ENCODE measurements at regions not wholly inside any gene's neighbourhood (a gene's known extent, or its start where the extent isn't known, plus 50 kb on each side); places are given as distances from the start of the nearest gene placed in this dataset.

DNA sequence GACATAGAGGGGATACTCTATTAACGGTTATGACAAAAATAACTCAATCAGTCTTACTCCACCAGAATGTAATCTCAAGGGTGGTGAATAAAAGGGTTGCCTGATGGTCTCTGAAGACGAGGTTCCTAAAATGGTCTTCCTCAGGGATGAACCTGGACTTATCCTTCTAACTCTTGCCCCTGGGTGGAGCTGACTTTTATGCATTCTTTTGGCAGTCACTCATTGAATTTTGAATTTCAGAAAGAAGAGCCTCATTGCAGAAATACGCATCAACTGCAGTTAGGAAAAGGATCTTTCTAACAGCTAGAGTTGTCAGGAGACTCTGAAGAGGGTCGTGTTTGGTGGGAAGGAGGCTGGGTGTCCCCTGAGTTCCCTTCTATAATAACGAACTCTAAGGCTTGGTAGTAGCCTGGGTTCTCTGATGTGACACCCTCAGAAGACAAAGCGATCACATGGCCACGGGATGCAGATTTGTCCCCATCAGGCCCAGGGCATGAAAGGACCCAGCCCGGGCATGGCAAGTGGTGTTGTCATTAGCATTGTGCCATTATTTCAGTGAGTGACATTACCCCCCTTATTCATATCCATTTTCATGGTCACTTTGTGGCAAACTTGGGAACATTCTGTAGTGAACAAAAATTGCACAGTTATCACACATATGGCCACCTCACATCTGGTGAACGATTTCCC is 58.6 kb upstream of the JCAD start (continued):
- TF ChIP-seq FOXJ3 (CRISPR knock-in tag; IDR thresholded peaks at IDR 0.05; ENCODE audit: borderline replicate concordance) (no peak), ZNF232 (CRISPR knock-in tag; IDR thresholded peaks at IDR 0.05) (no peak), ZNF121 (CRISPR knock-in tag; IDR thresholded peaks at IDR 0.05) (no peak)
- TF ChIP-seq, protein P1, sequence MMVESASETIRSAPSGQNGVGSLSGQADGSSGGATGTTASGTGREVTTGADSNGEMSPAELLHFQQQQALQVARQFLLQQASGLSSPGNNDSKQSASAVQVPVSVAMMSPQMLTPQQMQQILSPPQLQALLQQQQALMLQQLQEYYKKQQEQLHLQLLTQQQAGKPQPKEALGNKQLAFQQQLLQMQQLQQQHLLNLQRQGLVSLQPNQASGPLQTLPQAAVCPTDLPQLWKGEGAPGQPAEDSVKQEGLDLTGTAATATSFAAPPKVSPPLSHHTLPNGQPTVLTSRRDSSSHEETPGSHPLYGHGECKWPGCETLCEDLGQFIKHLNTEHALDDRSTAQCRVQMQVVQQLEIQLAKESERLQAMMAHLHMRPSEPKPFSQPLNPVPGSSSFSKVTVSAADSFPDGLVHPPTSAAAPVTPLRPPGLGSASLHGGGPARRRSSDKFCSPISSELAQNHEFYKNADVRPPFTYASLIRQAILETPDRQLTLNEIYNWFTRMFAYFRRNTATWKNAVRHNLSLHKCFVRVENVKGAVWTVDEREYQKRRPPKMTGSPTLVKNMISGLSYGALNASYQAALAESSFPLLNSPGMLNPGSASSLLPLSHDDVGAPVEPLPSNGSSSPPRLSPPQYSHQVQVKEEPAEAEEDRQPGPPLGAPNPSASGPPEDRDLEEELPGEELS (CRISPR knock-in tag; IDR thresholded peaks at IDR 0.05) = no peak

DNA sequence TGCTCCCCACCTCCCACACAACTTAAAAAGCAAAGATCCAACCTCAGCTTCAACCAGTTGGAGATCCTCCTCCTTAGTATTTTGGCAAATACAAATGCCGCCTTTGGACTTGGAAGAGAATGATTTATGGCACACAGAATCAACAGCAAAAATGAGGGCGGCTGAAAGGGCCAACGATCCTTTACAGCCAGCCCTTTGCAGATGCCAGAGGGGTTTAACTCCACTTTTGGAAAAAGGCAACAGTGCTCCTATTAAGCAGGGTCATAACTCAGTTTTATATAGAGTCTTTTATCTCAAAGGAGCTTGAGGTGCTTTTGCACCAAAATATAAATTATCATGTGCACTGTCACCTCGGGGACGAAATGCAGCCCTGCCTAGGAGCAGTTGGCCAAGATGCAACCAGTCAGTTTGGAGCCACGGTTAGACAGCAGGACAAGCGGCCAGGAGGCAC is 56.7 kb upstream of the JCAD start:
- no peak overlapping the region for H3K27ac Mint-ChIP-seq
- ChIA-PET POLR2A (no interaction called here), CTCF (interaction anchor here (0.5 to 2.0 kb wide), 4 partner anchors 20 to 1591 kb away, joined by 3 to 5 read pairs (median 4); no protein-coding TSS in a partner anchor)

DNA sequence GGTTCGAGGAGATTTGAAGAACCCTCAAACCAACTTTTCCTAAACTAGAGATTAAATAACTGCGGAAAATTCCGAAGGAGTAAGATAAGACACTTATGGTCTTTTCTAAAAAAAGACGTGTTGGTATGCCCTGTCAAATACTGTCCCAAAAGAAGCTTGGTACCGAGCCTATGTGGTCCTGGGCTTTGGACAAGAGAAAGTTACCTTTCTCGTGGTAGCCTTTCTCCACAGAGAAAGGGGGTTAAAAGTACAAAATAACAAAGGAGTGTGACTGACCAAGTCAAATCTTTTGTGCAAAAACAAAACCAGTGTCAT is 56.2 kb upstream of the JCAD start:
- Mint-ChIP-seq H3K36me3 (no peaks in the 10 kb centered on the region), H3K27ac (no peak overlapping the region), H3K4me3 (no peak overlapping the region), H3K27me3 (ENCODE audit: low read depth) (no peaks in the 10 kb centered on the region), H3K4me1 (peaks cover 18% of the 10 kb centered on the region), H3K9me3 (peaks cover 6% of the 10 kb centered on the region)
- no peak for ATAC-seq
- ChIA-PET POLR2A (no interaction called here), CTCF (interaction anchor here (1.4 to 2.0 kb wide), 3 partner anchors 19 to 572 kb away, joined by 4 to 5 read pairs (median 4); no protein-coding TSS in a partner anchor)
- no peak for DNase-seq (ENCODE audit: low spot score)
- TF ChIP-seq, protein P2, sequence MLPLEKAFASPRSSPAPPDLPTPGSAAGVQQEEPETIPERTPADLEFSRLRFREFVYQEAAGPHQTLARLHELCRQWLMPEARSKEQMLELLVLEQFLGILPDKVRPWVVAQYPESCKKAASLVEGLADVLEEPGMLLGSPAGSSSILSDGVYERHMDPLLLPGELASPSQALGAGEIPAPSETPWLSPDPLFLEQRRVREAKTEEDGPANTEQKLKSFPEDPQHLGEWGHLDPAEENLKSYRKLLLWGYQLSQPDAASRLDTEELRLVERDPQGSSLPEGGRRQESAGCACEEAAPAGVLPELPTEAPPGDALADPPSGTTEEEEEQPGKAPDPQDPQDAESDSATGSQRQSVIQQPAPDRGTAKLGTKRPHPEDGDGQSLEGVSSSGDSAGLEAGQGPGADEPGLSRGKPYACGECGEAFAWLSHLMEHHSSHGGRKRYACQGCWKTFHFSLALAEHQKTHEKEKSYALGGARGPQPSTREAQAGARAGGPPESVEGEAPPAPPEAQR (CRISPR knock-in tag; IDR thresholded peaks at IDR 0.05) = no peak
- TF ChIP-seq, protein P3, sequence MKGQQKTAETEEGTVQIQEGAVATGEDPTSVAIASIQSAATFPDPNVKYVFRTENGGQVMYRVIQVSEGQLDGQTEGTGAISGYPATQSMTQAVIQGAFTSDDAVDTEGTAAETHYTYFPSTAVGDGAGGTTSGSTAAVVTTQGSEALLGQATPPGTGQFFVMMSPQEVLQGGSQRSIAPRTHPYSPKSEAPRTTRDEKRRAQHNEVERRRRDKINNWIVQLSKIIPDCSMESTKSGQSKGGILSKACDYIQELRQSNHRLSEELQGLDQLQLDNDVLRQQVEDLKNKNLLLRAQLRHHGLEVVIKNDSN (CRISPR knock-in tag; IDR thresholded peaks at IDR 0.05) = no peak
- TF ChIP-seq, protein P4, sequence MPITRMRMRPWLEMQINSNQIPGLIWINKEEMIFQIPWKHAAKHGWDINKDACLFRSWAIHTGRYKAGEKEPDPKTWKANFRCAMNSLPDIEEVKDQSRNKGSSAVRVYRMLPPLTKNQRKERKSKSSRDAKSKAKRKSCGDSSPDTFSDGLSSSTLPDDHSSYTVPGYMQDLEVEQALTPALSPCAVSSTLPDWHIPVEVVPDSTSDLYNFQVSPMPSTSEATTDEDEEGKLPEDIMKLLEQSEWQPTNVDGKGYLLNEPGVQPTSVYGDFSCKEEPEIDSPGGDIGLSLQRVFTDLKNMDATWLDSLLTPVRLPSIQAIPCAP (CRISPR knock-in tag; IDR thresholded peaks at IDR 0.05) = no peak
- TF ChIP-seq, protein P5, sequence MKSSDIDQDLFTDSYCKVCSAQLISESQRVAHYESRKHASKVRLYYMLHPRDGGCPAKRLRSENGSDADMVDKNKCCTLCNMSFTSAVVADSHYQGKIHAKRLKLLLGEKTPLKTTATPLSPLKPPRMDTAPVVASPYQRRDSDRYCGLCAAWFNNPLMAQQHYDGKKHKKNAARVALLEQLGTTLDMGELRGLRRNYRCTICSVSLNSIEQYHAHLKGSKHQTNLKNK (CRISPR knock-in tag; IDR thresholded peaks at IDR 0.05) = no peak
- TF ChIP-seq ZNF423 (CRISPR knock-in tag; IDR thresholded peaks at IDR 0.05) (no peak), HMGA2 (CRISPR knock-in tag; IDR thresholded peaks at IDR 0.05) (no peak), ZNF671 (CRISPR knock-in tag; IDR thresholded peaks at IDR 0.05) (no peak)
- TF ChIP-seq, protein P6, sequence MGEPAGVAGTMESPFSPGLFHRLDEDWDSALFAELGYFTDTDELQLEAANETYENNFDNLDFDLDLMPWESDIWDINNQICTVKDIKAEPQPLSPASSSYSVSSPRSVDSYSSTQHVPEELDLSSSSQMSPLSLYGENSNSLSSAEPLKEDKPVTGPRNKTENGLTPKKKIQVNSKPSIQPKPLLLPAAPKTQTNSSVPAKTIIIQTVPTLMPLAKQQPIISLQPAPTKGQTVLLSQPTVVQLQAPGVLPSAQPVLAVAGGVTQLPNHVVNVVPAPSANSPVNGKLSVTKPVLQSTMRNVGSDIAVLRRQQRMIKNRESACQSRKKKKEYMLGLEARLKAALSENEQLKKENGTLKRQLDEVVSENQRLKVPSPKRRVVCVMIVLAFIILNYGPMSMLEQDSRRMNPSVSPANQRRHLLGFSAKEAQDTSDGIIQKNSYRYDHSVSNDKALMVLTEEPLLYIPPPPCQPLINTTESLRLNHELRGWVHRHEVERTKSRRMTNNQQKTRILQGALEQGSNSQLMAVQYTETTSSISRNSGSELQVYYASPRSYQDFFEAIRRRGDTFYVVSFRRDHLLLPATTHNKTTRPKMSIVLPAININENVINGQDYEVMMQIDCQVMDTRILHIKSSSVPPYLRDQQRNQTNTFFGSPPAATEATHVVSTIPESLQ (CRISPR knock-in tag; IDR thresholded peaks at IDR 0.05) = no peak

More for the DNA sequence above, 56.7 kb upstream of the JCAD start:
- peaks cover 18% of the 10 kb centered on the region for H3K4me1 Mint-ChIP-seq
- no peaks in the 10 kb centered on the region for H3K36me3 Mint-ChIP-seq
- no peak for ATAC-seq
- H3K9me3 Mint-ChIP-seq = peaks cover 1% of the 10 kb centered on the region; the same call in 1 of the 2 replicates
- TF ChIP-seq IRF2 (CRISPR knock-in tag; IDR thresholded peaks at IDR 0.05; ENCODE audit: borderline replicate concordance, low read depth) = no peak
- no peak for TF ChIP-seq EMX1 (CRISPR knock-in tag; IDR thresholded peaks at IDR 0.05)
- TF ChIP-seq, protein P7, sequence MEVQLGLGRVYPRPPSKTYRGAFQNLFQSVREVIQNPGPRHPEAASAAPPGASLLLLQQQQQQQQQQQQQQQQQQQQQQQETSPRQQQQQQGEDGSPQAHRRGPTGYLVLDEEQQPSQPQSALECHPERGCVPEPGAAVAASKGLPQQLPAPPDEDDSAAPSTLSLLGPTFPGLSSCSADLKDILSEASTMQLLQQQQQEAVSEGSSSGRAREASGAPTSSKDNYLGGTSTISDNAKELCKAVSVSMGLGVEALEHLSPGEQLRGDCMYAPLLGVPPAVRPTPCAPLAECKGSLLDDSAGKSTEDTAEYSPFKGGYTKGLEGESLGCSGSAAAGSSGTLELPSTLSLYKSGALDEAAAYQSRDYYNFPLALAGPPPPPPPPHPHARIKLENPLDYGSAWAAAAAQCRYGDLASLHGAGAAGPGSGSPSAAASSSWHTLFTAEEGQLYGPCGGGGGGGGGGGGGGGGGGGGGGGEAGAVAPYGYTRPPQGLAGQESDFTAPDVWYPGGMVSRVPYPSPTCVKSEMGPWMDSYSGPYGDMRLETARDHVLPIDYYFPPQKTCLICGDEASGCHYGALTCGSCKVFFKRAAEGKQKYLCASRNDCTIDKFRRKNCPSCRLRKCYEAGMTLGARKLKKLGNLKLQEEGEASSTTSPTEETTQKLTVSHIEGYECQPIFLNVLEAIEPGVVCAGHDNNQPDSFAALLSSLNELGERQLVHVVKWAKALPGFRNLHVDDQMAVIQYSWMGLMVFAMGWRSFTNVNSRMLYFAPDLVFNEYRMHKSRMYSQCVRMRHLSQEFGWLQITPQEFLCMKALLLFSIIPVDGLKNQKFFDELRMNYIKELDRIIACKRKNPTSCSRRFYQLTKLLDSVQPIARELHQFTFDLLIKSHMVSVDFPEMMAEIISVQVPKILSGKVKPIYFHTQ (CRISPR knock-in tag; IDR thresholded peaks at IDR 0.05) = no peak
- TF ChIP-seq, protein P8, sequence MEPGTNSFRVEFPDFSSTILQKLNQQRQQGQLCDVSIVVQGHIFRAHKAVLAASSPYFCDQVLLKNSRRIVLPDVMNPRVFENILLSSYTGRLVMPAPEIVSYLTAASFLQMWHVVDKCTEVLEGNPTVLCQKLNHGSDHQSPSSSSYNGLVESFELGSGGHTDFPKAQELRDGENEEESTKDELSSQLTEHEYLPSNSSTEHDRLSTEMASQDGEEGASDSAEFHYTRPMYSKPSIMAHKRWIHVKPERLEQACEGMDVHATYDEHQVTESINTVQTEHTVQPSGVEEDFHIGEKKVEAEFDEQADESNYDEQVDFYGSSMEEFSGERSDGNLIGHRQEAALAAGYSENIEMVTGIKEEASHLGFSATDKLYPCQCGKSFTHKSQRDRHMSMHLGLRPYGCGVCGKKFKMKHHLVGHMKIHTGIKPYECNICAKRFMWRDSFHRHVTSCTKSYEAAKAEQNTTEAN (CRISPR knock-in tag; IDR thresholded peaks at IDR 0.05) = no peak
- TF ChIP-seq, protein P9, sequence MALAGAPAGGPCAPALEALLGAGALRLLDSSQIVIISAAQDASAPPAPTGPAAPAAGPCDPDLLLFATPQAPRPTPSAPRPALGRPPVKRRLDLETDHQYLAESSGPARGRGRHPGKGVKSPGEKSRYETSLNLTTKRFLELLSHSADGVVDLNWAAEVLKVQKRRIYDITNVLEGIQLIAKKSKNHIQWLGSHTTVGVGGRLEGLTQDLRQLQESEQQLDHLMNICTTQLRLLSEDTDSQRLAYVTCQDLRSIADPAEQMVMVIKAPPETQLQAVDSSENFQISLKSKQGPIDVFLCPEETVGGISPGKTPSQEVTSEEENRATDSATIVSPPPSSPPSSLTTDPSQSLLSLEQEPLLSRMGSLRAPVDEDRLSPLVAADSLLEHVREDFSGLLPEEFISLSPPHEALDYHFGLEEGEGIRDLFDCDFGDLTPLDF (CRISPR knock-in tag; IDR thresholded peaks at IDR 0.05) = no peak
- TF ChIP-seq TCF7 (CRISPR knock-in tag; IDR thresholded peaks at IDR 0.05; ENCODE audit: low read depth) = no peak
- no peak for TF ChIP-seq ZNF423 (CRISPR knock-in tag; IDR thresholded peaks at IDR 0.05)
- no peak for TF ChIP-seq ZNF138 (CRISPR knock-in tag; conservative IDR thresholded peaks at IDR 0.05)
- no peak for TF ChIP-seq NR1H2 (CRISPR knock-in tag; IDR thresholded peaks at IDR 0.05)
- TF ChIP-seq ZNF121 (CRISPR knock-in tag; IDR thresholded peaks at IDR 0.05) = no peak
- DNase-seq (ENCODE audit: low spot score) = no peak
- H3K4me3 Mint-ChIP-seq = no peak overlapping the region
- no peaks in the 10 kb centered on the region; the same call in 1 of the 2 replicates for H3K27me3 Mint-ChIP-seq (ENCODE audit: low read depth)
